Activated naive CD4-positive, alpha-beta T cell treated with anti-CD3 and anti-CD28 coated beads, Interleukin-2, amount 50 U/mL, for 16 hours (primary cell): ENCODE measurements at regions not wholly inside any gene's neighbourhood (a gene's known extent, or its start where the extent isn't known, plus 50 kb on each side); places are given as distances from the start of the nearest gene placed in this dataset.

Experiments used
- DNase-seq: peaks from one replicate; pipeline ENCODE4 v3.0.0-alpha.2; 2020

DNA sequence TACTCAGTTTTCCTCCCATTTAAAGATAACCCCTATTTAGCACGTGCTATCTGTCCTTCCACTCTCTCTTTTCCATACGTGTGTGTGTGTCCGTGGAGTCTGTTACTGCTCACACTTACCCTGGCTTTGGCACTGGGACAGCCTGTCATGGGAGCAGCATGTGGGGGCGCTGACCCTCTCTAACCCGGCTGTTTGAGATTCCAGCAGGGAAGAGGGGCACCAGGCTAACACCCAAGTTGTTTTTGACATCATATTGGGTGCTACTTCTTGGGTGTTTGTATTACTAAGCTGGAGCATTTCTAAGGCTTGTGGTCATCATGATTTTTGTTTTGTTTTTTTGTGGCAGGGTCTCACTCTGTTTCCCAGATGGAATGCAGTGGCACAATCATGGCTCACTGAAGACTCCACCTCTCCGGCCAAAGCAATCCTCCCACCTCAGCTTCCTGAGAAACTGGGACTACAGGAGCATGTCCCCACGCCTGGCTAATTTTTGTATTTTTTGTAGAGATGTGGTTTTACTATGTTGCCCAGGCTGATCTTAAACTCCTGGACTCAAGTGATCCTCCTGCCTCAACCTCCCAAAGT is 56.9 kb upstream of the SIMC1 start:
- DNase-seq = no peak

DNA sequence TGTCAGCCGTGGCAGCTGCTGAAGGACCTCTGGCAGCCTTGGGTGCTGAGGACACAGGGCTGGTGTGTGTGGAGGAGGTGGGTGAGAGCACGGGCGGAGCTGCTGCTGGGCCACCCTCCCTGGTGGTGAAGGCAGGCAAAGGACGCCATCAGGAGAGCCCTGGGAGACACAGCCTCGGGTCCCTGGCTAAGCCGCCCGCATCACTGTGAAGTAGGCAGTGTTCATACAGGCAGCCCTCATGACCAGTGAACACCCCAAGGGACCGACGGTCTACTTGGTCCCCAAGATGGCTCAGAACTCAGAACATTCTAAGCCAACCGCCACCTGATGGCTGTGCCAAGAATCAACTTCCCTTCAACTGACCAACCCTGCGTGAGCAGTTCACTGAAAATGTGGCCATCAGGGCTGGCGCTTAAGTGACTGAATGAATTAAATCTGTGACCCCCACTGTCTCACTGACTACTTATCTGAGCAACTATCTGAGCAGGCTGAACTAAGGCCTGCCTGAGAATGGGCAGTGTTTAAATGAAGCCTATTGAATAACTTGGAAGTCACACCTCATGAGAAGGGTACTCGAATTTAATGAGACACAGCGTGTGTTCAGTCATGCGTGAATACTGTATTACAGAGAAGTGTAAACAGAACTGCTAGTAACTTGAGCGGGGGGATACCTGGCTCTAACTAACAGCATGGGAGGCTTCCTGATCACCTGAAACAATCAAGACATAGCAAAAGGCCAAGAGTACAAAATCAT is 54.7 kb upstream of the SIMC1 start:
- DNase-seq = no peak

DNA sequence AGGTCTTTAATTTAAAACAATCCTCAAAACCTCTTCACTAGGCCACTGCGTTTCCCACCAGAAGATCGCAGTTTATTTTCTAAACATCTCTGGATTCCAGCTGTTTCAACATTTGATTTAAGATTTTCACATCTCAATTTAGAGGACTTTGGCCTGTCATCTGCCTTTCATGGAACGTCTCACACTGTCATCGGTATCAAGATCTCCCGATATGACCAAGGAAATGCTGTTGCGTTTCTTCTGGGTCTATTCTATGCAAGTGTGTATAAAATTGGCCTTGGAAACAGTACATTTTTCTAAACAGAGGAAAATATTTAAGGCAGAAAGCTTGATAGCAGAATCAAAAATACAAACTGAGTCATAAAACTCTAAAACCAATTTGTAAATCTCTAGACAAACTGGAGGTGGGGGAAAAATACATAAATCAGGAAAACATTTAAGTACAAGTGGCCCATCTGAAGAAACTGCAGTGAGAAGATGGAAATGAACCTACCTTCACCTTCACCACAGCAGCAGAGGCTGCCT is 53.6 kb upstream of the SIMC1 start:
- no peak for DNase-seq

DNA sequence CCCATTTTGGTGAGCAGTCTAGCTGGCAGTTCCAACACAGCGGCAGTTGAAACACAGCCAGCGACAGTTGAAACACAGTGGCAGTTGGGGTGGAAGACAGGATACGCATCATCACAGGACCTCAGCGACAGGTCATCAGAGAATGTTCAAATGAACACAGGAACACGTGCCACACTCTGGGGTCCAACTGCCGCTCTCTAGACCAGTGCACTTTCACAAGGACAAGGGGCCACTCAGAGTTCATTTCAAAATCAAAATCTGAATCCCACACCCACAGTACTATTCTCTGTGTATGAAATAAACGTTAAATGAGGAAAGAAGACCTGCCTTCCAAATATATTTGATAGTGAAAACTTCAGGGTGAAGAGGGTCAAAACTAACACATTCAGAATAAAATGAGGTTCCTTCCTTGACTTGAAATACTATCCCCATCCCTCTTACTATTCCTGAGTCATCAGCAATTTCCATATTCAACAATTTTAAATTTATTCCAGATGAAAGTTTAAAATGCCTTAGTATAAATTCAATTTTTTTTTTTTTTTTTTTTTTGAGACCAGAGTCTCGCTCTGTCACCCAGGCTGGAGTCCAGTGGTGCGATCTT is 53.0 kb upstream of the SIMC1 start:
- DNase-seq = no peak

DNA sequence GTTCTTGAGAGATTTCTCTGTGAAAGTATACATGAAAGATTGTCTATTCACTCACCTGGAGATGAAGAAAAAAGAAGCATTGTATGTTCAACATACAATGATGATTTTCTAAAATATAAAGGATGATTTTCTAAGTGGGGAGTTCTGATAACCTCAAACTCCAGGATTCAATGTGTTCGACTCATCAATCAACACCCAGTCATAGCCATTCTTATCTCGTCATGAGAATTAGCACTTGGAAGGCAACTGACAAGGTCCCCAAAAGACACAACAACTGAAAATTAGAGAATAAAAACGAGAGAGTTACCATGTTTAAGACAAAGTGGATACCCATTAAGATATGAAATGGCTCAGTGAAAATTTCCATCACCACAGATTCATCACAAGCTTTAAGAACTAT is 52.1 kb upstream of the SIMC1 start:
- no peak for DNase-seq

DNA sequence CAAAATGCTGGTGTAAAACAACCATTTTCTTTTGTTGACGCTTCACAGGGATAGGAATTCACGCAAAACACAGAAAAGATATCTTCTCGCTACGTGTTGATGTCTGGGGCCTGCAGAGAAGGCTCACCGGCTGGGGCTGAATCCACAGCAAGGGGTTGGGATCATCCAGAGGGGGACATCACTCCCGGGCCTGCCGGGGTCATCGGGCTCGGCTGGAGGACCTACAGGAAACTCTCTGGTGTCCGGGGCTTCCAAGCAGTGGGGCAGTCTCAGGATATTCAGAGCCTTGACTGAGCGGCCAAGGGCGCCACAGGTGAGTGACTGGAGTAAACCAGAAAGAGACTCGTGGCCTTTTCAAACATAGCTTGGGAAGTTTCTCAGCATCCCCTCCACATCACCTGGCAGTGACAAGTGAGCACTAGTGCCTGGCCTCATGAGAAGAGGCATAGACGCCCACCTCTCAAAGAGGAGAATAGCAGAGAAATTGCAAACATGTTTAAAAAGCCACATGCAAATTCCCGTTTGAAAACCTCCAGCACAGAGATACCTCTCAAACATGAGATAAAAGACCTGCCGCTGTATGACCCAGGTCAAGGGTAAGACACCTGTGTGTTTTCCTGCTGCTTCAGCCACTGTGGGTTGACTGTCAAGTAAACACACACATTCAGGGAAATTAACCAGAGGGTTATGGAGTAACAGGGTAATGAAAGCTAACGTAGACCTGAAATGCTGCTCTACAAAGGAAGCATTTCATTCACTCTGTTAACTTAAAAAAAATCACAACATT is 50.8 kb upstream of the SIMC1 start:
- DNase-seq = no peak

DNA sequence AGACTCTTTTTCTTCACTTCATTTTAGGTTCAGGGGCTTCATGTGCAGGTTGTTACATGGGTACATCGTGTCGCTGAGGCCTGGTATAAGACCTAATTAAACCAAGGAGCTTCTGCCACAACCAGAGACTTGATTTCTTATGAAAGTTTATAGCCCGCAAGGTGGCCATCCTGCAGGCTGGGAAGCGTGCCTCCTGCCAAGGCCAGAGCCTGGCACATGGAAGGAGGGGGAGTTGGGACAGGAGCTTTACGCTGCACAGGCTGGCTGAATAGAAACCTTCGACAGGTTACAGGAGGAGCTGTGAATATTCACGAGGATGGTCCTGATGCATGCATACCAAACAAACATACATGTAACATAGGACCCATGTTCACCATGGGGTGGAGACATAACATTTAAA is 50.1 kb upstream of the SIMC1 start:
- DNase-seq = no peak
